ENCODE measurements at regions not wholly inside any gene's neighbourhood (a gene's known extent, or its start where the extent isn't known, plus 50 kb on each side); places are given as distances from the start of the nearest gene placed in this dataset.
"Not testable (repeated sequence)": the region's sequence is repeated elsewhere in the genome, so short reads cannot be mapped to it uniquely, and the experiment has no call there.

DNA sequence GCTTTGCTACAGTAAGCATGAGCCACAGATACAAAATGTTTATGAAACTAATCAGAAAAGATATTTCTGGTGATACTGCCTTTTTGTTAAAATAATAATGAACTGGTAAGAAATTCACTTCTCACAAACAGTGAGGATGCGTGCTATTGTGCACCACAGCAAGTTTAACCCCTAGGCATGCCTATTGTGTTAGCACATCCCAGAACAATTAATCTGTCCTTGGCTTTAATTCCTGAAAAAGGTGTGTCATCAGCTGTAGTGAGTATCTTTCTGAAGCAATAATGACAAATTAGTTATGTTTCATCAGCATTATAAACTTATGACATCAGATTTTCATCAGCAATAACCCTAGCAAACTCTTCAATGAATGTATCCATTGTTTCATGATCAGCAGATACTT lies 1307.2 kb downstream of the EFNA5 start:
- no peak for DNase-seq (ENCODE audit: low spot score)

GRCh38 chr5:106361905-106362304 lies 1308.8 kb downstream of the EFNA5 start:
- no peak for DNase-seq (ENCODE audit: low spot score)

DNA sequence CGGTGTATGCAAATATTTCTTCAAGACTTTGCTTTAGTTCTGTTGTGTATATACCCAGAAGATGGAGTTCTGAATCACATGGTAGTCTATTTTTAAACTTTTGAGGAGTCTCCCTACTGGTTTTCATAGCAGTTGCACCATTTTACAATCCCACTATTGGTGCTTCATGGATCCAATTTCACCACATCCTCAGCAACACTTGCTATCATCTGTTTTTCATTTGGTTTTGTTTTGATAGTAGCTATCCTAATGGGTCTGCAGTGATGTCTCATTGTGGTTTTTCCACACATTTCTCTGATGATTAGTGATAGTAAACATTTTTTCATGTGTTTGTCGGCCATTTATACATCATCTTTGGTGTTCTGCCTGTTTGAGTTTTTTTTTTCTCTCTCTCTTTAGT lies 1339.3 kb downstream of the EFNA5 start:
- peak; percentile 87 for DNase-seq (ENCODE audit: low spot score)

DNA sequence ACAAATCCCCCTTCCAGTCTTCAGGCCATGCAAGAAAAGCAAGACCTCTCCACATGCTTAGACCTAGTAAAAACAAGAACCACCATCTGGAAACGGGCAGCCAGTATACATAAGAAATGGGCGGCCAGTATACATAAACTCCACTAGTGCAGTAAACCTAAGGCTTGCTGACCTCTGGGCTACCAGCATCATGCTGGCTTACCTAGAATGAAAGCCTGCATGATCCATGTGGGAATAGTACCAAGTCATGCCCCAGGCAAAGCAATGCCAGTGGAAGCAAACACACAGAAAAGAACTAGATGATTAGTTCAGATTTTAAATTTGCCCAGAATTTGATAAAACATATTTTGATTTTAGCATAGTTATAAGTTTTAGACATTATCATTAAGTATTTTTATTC lies 1346.4 kb downstream of the EFNA5 start:
- DNase-seq (ENCODE audit: low spot score): no peak

DNA sequence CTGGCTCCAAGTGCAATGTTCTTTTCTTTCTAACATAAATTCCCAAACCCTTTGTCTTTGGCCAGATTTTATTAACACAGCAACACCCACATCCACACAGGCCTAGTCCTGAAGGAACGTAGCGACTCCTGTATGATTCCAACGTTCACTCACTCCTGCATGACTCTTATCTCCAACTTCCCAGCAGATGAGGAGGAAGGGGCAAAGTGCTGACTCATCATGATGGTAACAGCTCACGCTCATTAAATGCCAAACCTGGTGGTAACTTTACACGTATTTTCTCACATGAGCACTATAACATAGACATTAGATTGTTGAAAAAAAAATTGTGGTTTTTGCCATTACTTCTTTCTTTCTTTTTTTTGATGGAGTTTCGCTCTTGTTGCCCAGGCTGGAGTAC lies 1349.5 kb downstream of the EFNA5 start:
- DNase-seq (ENCODE audit: low spot score): peak; percentile 33

DNA sequence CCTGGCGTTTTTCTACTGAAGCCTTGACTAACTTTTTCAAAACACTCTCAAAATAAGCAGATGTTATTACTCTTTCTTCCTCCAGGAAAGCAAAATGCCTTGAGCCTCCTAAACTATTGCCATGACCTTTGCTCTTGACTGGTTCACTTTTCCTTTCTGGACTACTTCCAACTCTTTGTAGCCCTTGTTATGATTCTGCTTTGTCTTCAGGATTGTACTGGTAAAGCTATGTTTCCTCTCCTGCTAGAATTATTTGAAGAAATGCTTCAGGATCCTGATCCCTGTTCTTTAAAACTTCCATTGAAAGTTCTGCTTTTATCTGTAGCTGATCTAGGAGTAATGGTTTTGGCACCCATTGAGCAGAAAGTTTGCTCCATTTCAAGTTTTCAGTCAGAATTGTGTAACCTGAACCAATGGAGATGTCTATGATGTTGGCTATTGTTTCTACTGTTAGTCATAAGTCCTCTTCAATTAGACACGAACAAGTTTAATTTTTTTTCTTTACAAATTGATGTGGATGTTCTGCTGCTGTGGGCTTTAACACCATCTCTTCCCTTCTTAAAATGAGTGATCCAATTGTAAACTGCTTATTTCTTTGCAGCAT lies 1356.4 kb downstream of the EFNA5 start:
- DNase-seq (ENCODE audit: low spot score): no peak

DNA sequence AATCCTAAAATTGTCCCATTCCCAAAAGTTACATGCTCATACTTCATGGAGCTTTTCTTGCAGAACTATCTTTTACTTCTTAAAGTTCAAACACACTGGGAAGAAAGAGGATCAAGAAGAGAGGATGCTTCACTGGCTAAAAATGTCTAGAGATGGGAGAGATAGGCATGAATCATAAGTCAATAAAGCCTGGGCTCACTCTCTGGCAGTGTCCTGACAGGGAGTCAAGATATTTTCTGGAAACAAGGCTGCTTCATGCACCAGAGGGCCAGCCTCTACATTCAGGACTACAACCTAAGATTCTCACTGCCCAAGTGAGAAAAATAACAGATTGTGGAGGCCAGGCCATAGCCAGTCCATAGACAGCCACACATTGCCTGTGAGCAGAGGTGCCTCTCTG lies 1358.4 kb downstream of the EFNA5 start:
- DNase-seq (ENCODE audit: low spot score): peak; percentile 36

- DNase-seq (ENCODE audit: low spot score): no peak
Observed at GRCh38 chr5:106311230-106311915, 1359.4 kb downstream of the EFNA5 start.

DNA sequence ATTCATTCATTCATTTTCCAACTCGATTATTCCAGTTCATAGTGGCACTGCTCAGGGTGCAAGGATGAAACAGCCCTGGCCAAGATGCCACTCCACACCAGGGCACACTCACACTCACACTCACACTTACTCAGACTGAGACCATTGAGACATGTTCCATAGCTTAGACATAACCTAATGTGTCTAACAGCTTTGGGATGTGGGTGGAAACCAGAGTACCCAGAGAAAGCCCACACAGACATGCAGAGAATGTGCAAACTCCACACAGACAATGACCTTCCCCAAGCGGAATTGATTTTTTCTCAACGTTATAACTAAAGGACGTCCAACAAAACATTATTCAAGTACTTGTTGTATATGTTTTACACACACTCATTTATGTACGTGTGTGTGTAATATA lies 1363.5 kb downstream of the EFNA5 start:
- no peak for DNase-seq (ENCODE audit: low spot score)

GRCh38 chr5:106306313-106307028 lies 1364.3 kb downstream of the EFNA5 start:
- DNase-seq (ENCODE audit: low spot score): no peak

DNA sequence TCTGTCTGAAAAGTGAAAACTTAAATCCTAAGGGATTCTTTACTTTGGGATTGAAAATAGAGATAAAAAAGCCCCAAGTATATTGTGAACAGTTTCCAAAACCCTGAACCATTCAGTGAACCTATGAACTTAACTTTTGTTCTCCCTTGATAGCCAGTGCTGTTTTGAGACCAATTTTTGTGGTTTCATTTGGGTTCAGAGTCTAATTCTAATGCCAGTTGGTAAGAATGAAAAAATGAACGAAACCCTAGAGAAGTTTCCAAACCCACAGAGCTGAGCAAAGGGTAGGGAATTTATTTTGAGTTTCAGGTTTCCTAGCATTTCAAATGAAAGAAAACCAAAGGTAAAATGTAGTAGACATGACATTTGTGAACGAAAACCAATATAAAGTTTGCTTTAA lies 1366.8 kb downstream of the EFNA5 start:
- DNase-seq (ENCODE audit: low spot score): no peak

DNA sequence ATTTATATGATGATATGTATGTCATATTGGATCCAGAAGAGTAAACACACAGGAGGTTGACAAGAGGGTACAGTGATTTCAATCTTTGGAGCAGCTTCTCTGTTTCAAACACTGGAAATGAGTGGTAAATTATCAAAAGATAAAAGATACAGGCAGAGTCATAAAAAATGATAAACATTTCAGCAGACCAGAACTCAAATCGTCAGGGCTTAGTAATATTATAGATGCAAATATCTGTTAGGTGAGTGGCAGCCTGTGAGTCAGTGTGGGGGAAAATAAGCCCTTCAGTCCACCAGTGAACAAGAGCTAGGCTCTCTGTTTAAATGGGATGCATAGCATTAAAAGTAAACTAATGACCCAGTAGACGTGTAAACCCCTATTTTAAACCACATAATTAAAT lies 1378.1 kb downstream of the EFNA5 start:
- DNase-seq (ENCODE audit: low spot score): peak; percentile 23

- DNase-seq (ENCODE audit: low spot score): no peak
Observed at GRCh38 chr5:106290841-106291240, 1379.9 kb downstream of the EFNA5 start.

DNA sequence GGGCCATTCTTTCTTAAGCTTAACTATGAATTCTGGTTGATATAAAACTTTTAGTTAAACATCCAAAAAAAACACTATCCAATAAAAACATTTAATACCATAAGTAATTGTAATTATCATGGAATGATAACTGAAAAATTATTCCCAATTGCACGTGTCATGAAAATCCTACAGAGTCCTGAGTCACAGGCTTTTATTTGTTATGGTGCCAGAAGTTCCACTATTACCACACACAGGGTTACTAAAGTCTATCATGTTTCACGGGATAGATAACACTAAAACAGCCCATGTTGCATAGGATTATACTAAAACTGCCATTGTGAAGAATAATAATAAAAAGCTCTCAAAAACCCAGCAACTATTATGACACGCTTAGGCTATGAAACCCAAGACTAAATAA lies 1381.8 kb downstream of the EFNA5 start:
- no peak for DNase-seq (ENCODE audit: low spot score)

GRCh38 chr5:106277540-106278096 lies 1393.1 kb downstream of the EFNA5 start:
- no peak for DNase-seq (ENCODE audit: low spot score)

- peak; percentile 51 for DNase-seq (ENCODE audit: low spot score)
Observed at GRCh38 chr5:106269252-106269843, 1401.4 kb downstream of the EFNA5 start.

- DNase-seq (ENCODE audit: low spot score): no peak
Observed at GRCh38 chr5:106267256-106267655, 1403.5 kb downstream of the EFNA5 start.

- DNase-seq (ENCODE audit: low spot score): no peak
Observed at GRCh38 chr5:106262395-106262794, 1408.3 kb downstream of the EFNA5 start.

GRCh38 chr5:106259431-106260090 lies 1411.2 kb downstream of the EFNA5 start:
- DNase-seq (ENCODE audit: low spot score): not testable (repeated sequence)

DNA sequence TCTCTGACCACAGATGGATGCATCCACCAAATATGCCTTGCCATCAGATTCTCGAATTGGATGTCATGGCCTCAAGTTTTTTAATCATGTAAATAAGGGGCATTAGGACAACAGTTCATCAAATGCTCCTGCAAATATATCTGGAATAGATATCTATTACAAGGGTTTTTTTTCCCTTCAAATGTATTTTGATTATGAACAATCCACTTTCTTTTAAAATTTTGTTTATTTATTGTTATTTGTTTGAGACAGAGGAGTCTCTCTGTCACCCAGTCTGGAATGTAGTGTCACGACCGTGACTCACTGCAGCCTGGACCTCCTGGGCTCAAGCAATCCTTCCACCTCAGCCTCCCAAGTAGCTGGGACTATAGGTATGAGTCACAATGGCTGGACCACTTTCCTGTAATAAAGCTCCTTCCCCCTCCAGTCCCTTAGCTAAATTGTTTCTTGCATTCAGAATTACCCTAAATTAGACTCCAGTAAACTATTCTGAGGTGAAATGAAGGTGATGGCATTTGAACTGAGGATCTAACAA lies 1412.1 kb downstream of the EFNA5 start:
- peak; percentile 76 for DNase-seq (ENCODE audit: low spot score)

DNA sequence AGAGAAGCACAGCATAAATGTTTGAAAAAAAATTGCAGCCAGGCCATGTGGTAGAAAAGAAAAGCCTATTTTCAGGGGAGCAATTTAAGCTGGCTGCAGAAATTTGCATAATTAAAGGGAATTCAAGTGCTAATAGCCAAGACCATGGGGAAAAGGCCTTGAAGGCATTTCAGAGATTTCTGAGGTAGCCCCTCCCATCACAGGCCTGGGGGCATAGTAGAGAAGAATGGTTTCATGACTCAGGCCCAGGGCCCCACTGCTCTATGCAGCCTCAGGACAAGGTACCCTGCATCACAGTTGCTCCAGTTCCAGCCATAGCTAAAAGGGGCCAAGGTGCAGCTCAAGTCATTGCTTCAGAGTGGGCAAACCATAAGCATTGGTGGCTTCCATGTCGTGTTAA lies 1416.0 kb downstream of the EFNA5 start:
- DNase-seq (ENCODE audit: low spot score): no peak
